H1 (cell line): ENCODE measurements at regions not wholly inside any gene's neighbourhood (a gene's known extent, or its start where the extent isn't known, plus 50 kb on each side); places are given as distances from the start of the nearest gene placed in this dataset.

Source experiments
- CTCF ChIA-PET: fragments of 300-600 bp; sonication (Branson Sonifier 250); formaldehyde crosslinking; loops from one replicate; lab custom pipeline; 2021; ENCODE audit not compliant: partially characterized antibody; lab: Charles Lee
- POLR2A ChIA-PET: fragments of 300-600 bp; sonication (Branson Sonifier 250); formaldehyde crosslinking; loops from one replicate; lab custom pipeline; 2021; ENCODE audit warnings: inconsistent platforms; ENCODE audit not compliant: partially characterized antibody; lab: Charles Lee
- DNase-seq, 2 experiments: peaks; one replicate each; pipeline versions ENCODE4 v3.0.0 to v3.0.0-alpha.2; 2010 to 2022; ENCODE audit warnings: low spot score in 2 of 2, low read depth in 1 of 2, mixed read lengths in 1 of 2
- FAIRE-seq: peaks from 2 replicates; lab custom pipeline; 2011; peaks lifted over from hg19 to GRCh38; lab: Jason Lieb, UNC
- H2AFZ ChIP-seq: 2 replicates; pipeline ENCODE4 v1.8.1; 2012; ENCODE audit warnings: low read length, inconsistent platforms
- H2AK5ac ChIP-seq: 2 replicates; pipeline ENCODE4 v1.6.1; 2013; ENCODE audit warnings: low read depth, low read length
- H2BK120ac ChIP-seq: replicated peaks from 2 replicates; pipeline ENCODE3; 2013; ENCODE audit warnings: low read depth, low read length, inconsistent platforms
- H2BK12ac ChIP-seq: 2 replicates; pipeline ENCODE4 v1.6.1; 2013; ENCODE audit warnings: low read depth, low read length
- H2BK15ac ChIP-seq: 2 replicates; pipeline ENCODE4 v1.6.1; 2013; ENCODE audit warnings: low read length
- H2BK20ac ChIP-seq: 2 replicates; pipeline ENCODE4 v1.6.1; 2013; ENCODE audit warnings: low read length
- H2BK5ac ChIP-seq: 2 replicates; pipeline ENCODE4 v1.6.1; 2013; ENCODE audit warnings: low read depth, low read length
- H3K14ac ChIP-seq: 2 replicates; pipeline ENCODE4 v1.6.1; 2013; ENCODE audit warnings: inconsistent platforms; ENCODE audit not compliant: insufficient read length
- H3K18ac ChIP-seq: 2 replicates; pipeline ENCODE4 v1.6.1; 2013; ENCODE audit warnings: low read length; ENCODE audit errors: extremely low read depth
- H3K23ac ChIP-seq: 2 replicates; pipeline ENCODE4 v1.6.1; 2013; ENCODE audit warnings: inconsistent platforms; ENCODE audit not compliant: insufficient read length
- H3K23me2 ChIP-seq: 2 replicates; pipeline ENCODE4 v1.6.1; 2013; ENCODE audit warnings: low read depth, low read length
- H3K27ac ChIP-seq: 2 replicates; pipeline ENCODE4 v1.6.1; 2011; ENCODE audit warnings: low read depth, low read length, inconsistent platforms
- H3K27me3 ChIP-seq, 4 experiments: replicated peaks in 1 of 4; 1 replicate in 1 of 4; 2 replicates in 3 of 4; pipeline versions ENCODE4 v1.6.1 to v1.8.1; 2011 to 2013; ENCODE audit warnings: low read length in 3 of 4, mild to moderate bottlenecking in 3 of 4, inconsistent platforms in 2 of 4, mixed read lengths in 2 of 4, moderate library complexity in 1 of 4; ENCODE audit not compliant: control insufficient read depth in 3 of 4, insufficient read depth in 3 of 4; ENCODE audit errors: extremely low read depth in 1 of 4
- H3K36me3 ChIP-seq, 4 experiments: 2 replicates each; pipeline versions ENCODE4 v1.6.1 to v1.8.1; 2011 to 2013; ENCODE audit warnings: mild to moderate bottlenecking in 4 of 4, low read length in 3 of 4, moderate library complexity in 2 of 4, control low read depth in 1 of 4, inconsistent platforms in 1 of 4; ENCODE audit not compliant: insufficient read depth in 4 of 4, control insufficient read depth in 2 of 4
- H3K4ac ChIP-seq: replicated peaks from 2 replicates; pipeline ENCODE3; 2013; ENCODE audit warnings: low read length, low read depth, mixed read lengths, inconsistent platforms; ENCODE audit not compliant: insufficient read length
- H3K4me1 ChIP-seq, 4 experiments: replicated peaks in 1 of 4; 1 replicate in 1 of 4; 2 replicates in 3 of 4; pipeline versions ENCODE4 v1.6.1 to v1.8.1; 2011 to 2013; ENCODE audit warnings: low read length in 3 of 4, inconsistent platforms in 2 of 4, mixed read lengths in 1 of 4; ENCODE audit not compliant: insufficient read depth in 4 of 4, control insufficient read depth in 3 of 4
- H3K4me2 ChIP-seq, 2 experiments: 2 replicates each; pipeline versions ENCODE4 v1.6.1 to v1.8.1; 2011 to 2013; ENCODE audit warnings: low read depth in 2 of 2, low read length in 2 of 2, control low read depth in 1 of 2, inconsistent platforms in 1 of 2, mild to moderate bottlenecking in 1 of 2; ENCODE audit not compliant: insufficient read depth in 1 of 2
- H3K4me3 ChIP-seq, 4 experiments: fragments of 200-600, 300-600 bp in 1 of 4; sonication (generic), shearing (Covaris generic), sonication (Bioruptor Twin) in 1 of 4; 2 replicates each; pipeline versions ENCODE4 v1.5.1 to v1.8.1; 2011 to 2016; ENCODE audit warnings: low read length in 4 of 4, low read depth in 3 of 4, control low read depth in 2 of 4, inconsistent platforms in 2 of 4, mild to moderate bottlenecking in 2 of 4, mixed read lengths in 1 of 4, moderate library complexity in 1 of 4; ENCODE audit not compliant: insufficient read depth in 2 of 4; ENCODE audit errors: extremely low read depth in 1 of 4
- H3K56ac ChIP-seq: replicated peaks from 2 replicates; pipeline ENCODE3; 2013; ENCODE audit warnings: low read depth, mild to moderate bottlenecking, mixed read lengths, low read length, inconsistent platforms; ENCODE audit not compliant: insufficient read length
- H3K79me1 ChIP-seq: 2 replicates; pipeline ENCODE4 v1.6.1; 2013; ENCODE audit warnings: low read depth, low read length, control low read depth
- H3K79me2 ChIP-seq, 2 experiments: 2 replicates each; pipeline versions ENCODE4 v1.6.1 to v1.8.1; 2012 to 2013; ENCODE audit warnings: low read length in 2 of 2, mild to moderate bottlenecking in 2 of 2, inconsistent platforms in 1 of 2; ENCODE audit not compliant: insufficient read depth in 2 of 2, control insufficient read depth in 1 of 2
- H3K9ac ChIP-seq, 4 experiments: replicated peaks in 1 of 4; 1 replicate in 1 of 4; 2 replicates in 3 of 4; pipeline versions ENCODE4 v1.6.1 to v1.8.1; 2011 to 2013; ENCODE audit warnings: low read depth in 3 of 4, low read length in 3 of 4, control low read depth in 2 of 4, mild to moderate bottlenecking in 2 of 4, moderate library complexity in 2 of 4, inconsistent platforms in 1 of 4; ENCODE audit errors: extremely low read depth in 1 of 4
- H3K9me3 ChIP-seq, 2 experiments: 2 replicates each; pipeline versions ENCODE4 v1.6.1 to v1.8.1; 2012 to 2013; ENCODE audit warnings: mild to moderate bottlenecking in 2 of 2, moderate library complexity in 2 of 2, control low read depth in 1 of 2, inconsistent platforms in 1 of 2, low read depth in 1 of 2, low read length in 1 of 2, mixed read lengths in 1 of 2; ENCODE audit not compliant: insufficient read depth in 2 of 2
- H4K20me1 ChIP-seq, 2 experiments: replicated peaks in 1 of 2; 2 replicates each; pipeline versions ENCODE3 to v1.8.1; 2011 to 2013; ENCODE audit warnings: inconsistent platforms in 2 of 2, low read length in 2 of 2, mild to moderate bottlenecking in 1 of 2; ENCODE audit not compliant: insufficient read depth in 2 of 2, control insufficient read depth in 1 of 2
- H4K5ac ChIP-seq: 2 replicates; pipeline ENCODE4 v1.6.1; 2013; ENCODE audit warnings: low read length, low read depth, mixed read lengths, inconsistent platforms; ENCODE audit not compliant: insufficient read length
- H4K8ac ChIP-seq: 2 replicates; pipeline ENCODE4 v1.8.0; 2013; ENCODE audit warnings: mild to moderate bottlenecking, moderate library complexity, low read length, inconsistent platforms; ENCODE audit not compliant: insufficient read depth; ENCODE audit errors: extremely low read depth
- H4K91ac ChIP-seq: replicated peaks from 2 replicates; pipeline ENCODE3; 2013; ENCODE audit warnings: low read length, mixed read lengths, inconsistent platforms; ENCODE audit not compliant: insufficient read length
- TEAD4 ChIP-seq: IDR thresholded peaks from 2 replicates; pipeline ENCODE4 v1.6.1; 2012; ENCODE audit warnings: low read depth, low read length, inconsistent platforms, mixed read lengths
- ZNF274 ChIP-seq: IDR thresholded peaks from 2 replicates; pipeline ENCODE4 v1.7.0; 2012; ENCODE audit warnings: low read length, borderline replicate concordance; ENCODE audit errors: extremely low read depth
- WGBS, 2 experiments: shearing (Covaris generic) in 1 of 2; methylation state at CpG; one replicate each; pipeline versions ENCODE4 v1.1.6 to v1.1.7; 2013 to 2015; ENCODE audit warnings: low lambda C conversion rate in 2 of 2, mixed read lengths in 2 of 2, inconsistent platforms in 1 of 2, low coverage in 1 of 2, missing lambda C conversion rate in 1 of 2; ENCODE audit not compliant: insufficient replicate concordance in 2 of 2, insufficient coverage in 1 of 2, insufficient read length in 1 of 2; ENCODE audit errors: extremely low coverage in 1 of 2, missing lambda C conversion rate in 1 of 2; 5-methylcytosine and 5-hydroxymethylcytosine counted together

DNA sequence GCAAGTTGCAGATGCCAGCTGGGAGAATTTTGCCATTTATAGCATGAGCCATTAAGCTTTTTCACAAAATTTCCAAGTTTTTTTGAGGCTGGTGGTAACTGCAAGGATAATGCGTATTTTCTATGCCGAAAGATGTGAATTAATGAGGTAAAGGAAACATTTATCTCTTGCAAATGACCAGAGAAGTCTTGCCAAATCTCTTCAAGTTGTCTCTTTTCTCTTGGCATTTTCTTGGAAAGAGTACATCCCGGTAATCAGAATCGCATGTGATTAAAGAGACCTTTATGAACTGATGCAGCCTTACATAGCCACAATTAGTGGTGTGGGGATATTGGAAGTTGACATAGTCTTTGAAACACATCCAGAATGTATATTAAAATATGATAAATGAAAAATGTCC is 136.5 kb upstream of the MMADHC start:
- Histone ChIP-seq H3K27me3 (peaks cover 0 to 1% (median 0%) of the 10 kb centered on the region in 4 experiments; a peak in 1 of 7 replicates), H3K4ac (no peak overlapping the region), H3K14ac (no peak overlapping the region), H2AFZ (no peak overlapping the region), H3K79me2 (no peaks in the 10 kb centered on the region), H2BK5ac (no peak overlapping the region), H3K4me2 (no peak overlapping the region), H4K8ac (no peak overlapping the region), H3K79me1 (no peaks in the 10 kb centered on the region), H4K5ac (no peak overlapping the region), H3K36me3 (no peaks in the 10 kb centered on the region), H3K23ac (no peak overlapping the region), H3K9me3 (no peaks in the 10 kb centered on the region), H3K4me1 (no peaks in the 10 kb centered on the region), H3K4me3 (no peak overlapping the region), H2AK5ac (no peak overlapping the region), H2BK15ac (no peak overlapping the region), H2BK12ac (no peak overlapping the region), H2BK120ac (no peak overlapping the region), H3K18ac (no peak overlapping the region), H3K23me2 (no peaks in the 10 kb centered on the region), H4K91ac (no peak overlapping the region), H3K27ac (no peak overlapping the region), H3K9ac (no peak overlapping the region), H4K20me1 (no peaks in the 10 kb centered on the region), H2BK20ac (no peak overlapping the region), H3K56ac (no peak overlapping the region)
- DNase-seq (no peak), FAIRE-seq (no peak)
- ChIA-PET CTCF (no interaction called here), POLR2A (no interaction called here)
- TF ChIP-seq ZNF274: no peak
- TF ChIP-seq TEAD4: no peak
- WGBS, 2 experiments: 93% methylated on average over 4 of the region's 4 CpGs; no CpG with 5 or more reads in 1 of the 2 experiments
